SK-N-SH (cell line): ENCODE measurements at regions not wholly inside any gene's neighbourhood (a gene's known extent, or its start where the extent isn't known, plus 50 kb on each side); places are given as distances from the start of the nearest gene placed in this dataset.

Experiments
- CTCF ChIA-PET: fragments of 300-600, 350-600 bp; formaldehyde crosslinking; extraction: SDS; loops from one replicate; lab custom pipeline; 2021; lab: Yijun Ruan, JAX
- POLR2A ChIA-PET: fragments of 350-600 bp; sonication (Branson Sonifier 250); formaldehyde crosslinking; extraction: SDS; loops from one replicate; lab custom pipeline; 2020; ENCODE audit warnings: antibody characterized with exemption, inconsistent platforms; lab: Yijun Ruan, JAX
- DNase-seq: peaks from one replicate; pipeline ENCODE4 v3.0.0; 2012
- H2AFZ ChIP-seq: fragments of 200-600 bp; sonication (generic); 2 replicates; pipeline ENCODE4 v1.8.1; 2016; ENCODE audit warnings: antibody characterized with exemption, mild to moderate bottlenecking, low read depth
- H3F3A ChIP-seq: fragments of 200-600 bp; sonication (generic); replicated peaks from 2 replicates; pipeline ENCODE3; 2016; ENCODE audit warnings: antibody characterized with exemption, mild to moderate bottlenecking; ENCODE audit not compliant: insufficient read depth
- H3K27ac ChIP-seq, 2 experiments: fragments of 200-500 bp in 1 of 2; fragments of 200-600 bp in 1 of 2; sonication (Bioruptor generic) in 1 of 2; sonication (generic), shearing (Covaris generic) in 1 of 2; 2 replicates each; pipeline versions ENCODE4 v1.5.1 to v1.6.1; 2014 to 2016; ENCODE audit warnings: low read depth in 2 of 2, inconsistent platforms in 1 of 2, low read length in 1 of 2, mild to moderate bottlenecking in 1 of 2, mixed read lengths in 1 of 2
- H3K27me3 ChIP-seq: fragments of 200-600 bp; sonication (generic), shearing (Covaris generic); 2 replicates; pipeline ENCODE4 v1.6.1; 2016; ENCODE audit warnings: mixed run types; ENCODE audit not compliant: insufficient read depth
- H3K36me3 ChIP-seq, 2 experiments: fragments of 200-500 bp in 1 of 2; fragments of 200-600 bp in 1 of 2; sonication (Bioruptor generic) in 1 of 2; sonication (generic) in 1 of 2; replicated peaks in 1 of 2; 2 replicates each; pipeline versions ENCODE3 to v1.5.1; 2014 to 2016; ENCODE audit warnings: low read length in 1 of 2, mild to moderate bottlenecking in 1 of 2; ENCODE audit not compliant: insufficient read depth in 2 of 2, control insufficient read depth in 1 of 2
- H3K4me1 ChIP-seq, 2 experiments: fragments of 200-500 bp in 1 of 2; fragments of 200-600 bp in 1 of 2; sonication (Bioruptor generic) in 1 of 2; sonication (generic), shearing (Covaris generic) in 1 of 2; 2 replicates each; pipeline versions ENCODE4 v1.5.1 to v1.6.1; 2014 to 2016; ENCODE audit warnings: low read depth in 1 of 2, low read length in 1 of 2, mixed run types in 1 of 2; ENCODE audit not compliant: insufficient read depth in 2 of 2, control insufficient read depth in 1 of 2
- H3K4me2 ChIP-seq: fragments of 200-600 bp; sonication (generic), shearing (Covaris generic); 2 replicates; pipeline ENCODE4 v1.6.1; 2017; ENCODE audit warnings: mixed run types
- H3K4me3 ChIP-seq, 2 experiments: fragments of 200-500 bp in 1 of 2; fragments of 200-600 bp in 1 of 2; sonication (Bioruptor generic) in 1 of 2; sonication (generic), shearing (Covaris generic) in 1 of 2; 2 replicates each; pipeline versions ENCODE4 v1.5.1 to v1.8.1; 2014 to 2016; ENCODE audit warnings: low read depth in 2 of 2, inconsistent platforms in 1 of 2, low read length in 1 of 2, mild to moderate bottlenecking in 1 of 2, mixed read lengths in 1 of 2, moderate library complexity in 1 of 2
- H3K79me2 ChIP-seq: fragments of 200-600 bp; sonication (generic); 2 replicates; pipeline ENCODE4 v1.8.1; 2017; ENCODE audit warnings: mild to moderate bottlenecking; ENCODE audit not compliant: insufficient read depth
- H3K9ac ChIP-seq: fragments of 200-600 bp; sonication (generic); 2 replicates; pipeline ENCODE4 v1.6.1; 2017; ENCODE audit warnings: mixed run types
- H3K9me2 ChIP-seq: fragments of 200-600 bp; sonication (generic); 2 replicates; pipeline ENCODE4 v1.6.1; 2017; ENCODE audit warnings: mixed run types
- H3K9me3 ChIP-seq: fragments of 200-600 bp; sonication (generic); 2 replicates; pipeline ENCODE4 v1.6.1; 2017; ENCODE audit warnings: mixed run types, mild to moderate bottlenecking, moderate library complexity
- H4K20me1 ChIP-seq: fragments of 200-600 bp; sonication (generic); 2 replicates; pipeline ENCODE4 v1.6.1; 2017; ENCODE audit warnings: mild to moderate bottlenecking, mixed run types; ENCODE audit not compliant: insufficient read depth
- CTCF ChIP-seq: fragments of 200-600 bp; sonication (generic); IDR thresholded peaks from 2 replicates; pipeline ENCODE4 v1.6.1; 2017; ENCODE audit warnings: antibody characterized with exemption, mild to moderate bottlenecking, moderate library complexity
- ELF1 ChIP-seq: IDR thresholded peaks from 2 replicates; pipeline ENCODE4 v1.4.0; 2012
- EZH2phosphoT487 ChIP-seq: fragments of 200-600 bp; sonication (generic); IDR thresholded peaks from 2 replicates; pipeline ENCODE4 v1.6.1; 2017; ENCODE audit warnings: low read depth, mixed run types, mild to moderate bottlenecking, antibody characterized with exemption, moderate library complexity, borderline replicate concordance
- FOXM1 ChIP-seq: IDR thresholded peaks from 2 replicates; pipeline ENCODE4 v1.4.0; 2012; ENCODE audit warnings: low read depth, mild to moderate bottlenecking
- IRF3 ChIP-seq: fragments of 150-350 bp; IDR thresholded peaks from 2 replicates; pipeline ENCODE4 v1.6.1; 2016; ENCODE audit warnings: mild to moderate bottlenecking, low read depth, low read length
- JUND ChIP-seq: IDR thresholded peaks from 2 replicates; pipeline ENCODE4 v1.4.0; 2012
- MEF2A ChIP-seq: IDR thresholded peaks from 2 replicates; pipeline ENCODE4 v1.4.0; 2012; ENCODE audit warnings: low read depth, borderline replicate concordance
- NRF1 ChIP-seq: IDR thresholded peaks from 2 replicates; pipeline ENCODE4 v1.6.1; 2012; ENCODE audit warnings: low read depth, mild to moderate bottlenecking, low read length
- RAD21 ChIP-seq: IDR thresholded peaks from 2 replicates; pipeline ENCODE4 v1.6.1; 2012; ENCODE audit warnings: mild to moderate bottlenecking, low read length
- RXRA ChIP-seq: IDR thresholded peaks from 2 replicates; pipeline ENCODE4 v1.4.0; 2012; ENCODE audit warnings: low read depth, mild to moderate bottlenecking, borderline replicate concordance
- USF2 ChIP-seq: fragments of 150-350 bp; IDR thresholded peaks from 2 replicates; pipeline ENCODE4 v1.6.1; 2017; ENCODE audit warnings: antibody characterized with exemption, low read length, low read depth, borderline replicate concordance
- WGBS: methylation state at CpG from one replicate; pipeline ENCODE4 v1.1.6; 2017; ENCODE audit warnings: low lambda C conversion rate; 5-methylcytosine and 5-hydroxymethylcytosine counted together

GRCh38 chr19:28334419-28334818, 878.5 kb downstream of the UQCRFS1 start (continued):
- TF ChIP-seq CTCF: no peak
- TF ChIP-seq, all 33 proteins: peak for 0

- ChIA-PET POLR2A (no interaction called here), CTCF (interaction anchor here (1.0 to 1.1 kb wide), 2 partner anchors 7 to 8 kb away, joined by 3 read pairs; no protein-coding TSS in a partner anchor)
- Histone ChIP-seq H3K4me2 (no peak overlapping the region), H3K79me2 (no peaks in the 10 kb centered on the region), H3K9ac (no peak overlapping the region), H4K20me1 (no peaks in the 10 kb centered on the region), H3K27ac (no peak overlapping the region), H3K9me3 (no peaks in the 10 kb centered on the region), H3K4me3 (no peak overlapping the region), H3K36me3 (no peaks in the 10 kb centered on the region), H3K9me2 (no peaks in the 10 kb centered on the region), H2AFZ (no peak overlapping the region), H3F3A (no peaks in the 10 kb centered on the region), H3K4me1 (no peaks in the 10 kb centered on the region), H3K27me3 (no peaks in the 10 kb centered on the region)
- TF ChIP-seq ELF1 (no peak), EZH2phosphoT487 (no peak), FOXM1 (no peak), JUND (no peak), NRF1 (no peak), IRF3 (no peak), CTCF (no peak), RXRA (no peak)
- WGBS: 6% methylated on average over 2 of the region's 5 CpGs
- DNase-seq: no peak
Observed at GRCh38 chr19:28333909-28334308, 879.0 kb downstream of the UQCRFS1 start.

GRCh38 chr19:28332886-28333285, 880.1 kb downstream of the UQCRFS1 start:
- no peak overlapping the region for H2AFZ ChIP-seq
- no peaks in the 10 kb centered on the region for H3K9me2 ChIP-seq
- no peaks in the 10 kb centered on the region for H3K79me2 ChIP-seq
- no peak overlapping the region for H3K27ac ChIP-seq
- ChIA-PET POLR2A (no interaction called here), CTCF (interaction anchor here (0.8 kb wide), 1 partner anchor 367 kb away, joined by 3 read pairs; no protein-coding TSS in a partner anchor)
- H4K20me1 ChIP-seq: no peaks in the 10 kb centered on the region
- H3F3A ChIP-seq: no peaks in the 10 kb centered on the region
- H3K4me3 ChIP-seq: no peak overlapping the region
- H3K36me3 ChIP-seq: no peaks in the 10 kb centered on the region
- DNase-seq: no peak
- WGBS: 8% methylated on average over 2 of the region's 2 CpGs
- no peaks in the 10 kb centered on the region for H3K27me3 ChIP-seq
- no peaks in the 10 kb centered on the region for H3K9me3 ChIP-seq
- H3K9ac ChIP-seq: no peak overlapping the region
- H3K4me1 ChIP-seq: no peaks in the 10 kb centered on the region
- H3K4me2 ChIP-seq: no peak overlapping the region
- TF ChIP-seq EZH2phosphoT487: no peak
- TF ChIP-seq IRF3: no peak
- TF ChIP-seq MEF2A: no peak
- TF ChIP-seq USF2: no peak
- no peak for TF ChIP-seq RAD21
